Right atrium auricular region (tissue), 2 donors: ENCODE measurements at regions not wholly inside any gene's neighbourhood (a gene's known extent, or its start where the extent isn't known, plus 50 kb on each side); places are given as distances from the start of the nearest gene placed in this dataset.

Experiments used
- DNase-seq: peaks from one replicate; pipeline ENCODE4 v3.0.0-alpha.2; 2019; ENCODE audit warnings: low spot score
- H3K27ac ChIP-seq, 2 donors: fragments of 200-600 bp; sonication (generic); 1 replicate in 1 of 2; 2 replicates in 1 of 2; pipeline ENCODE4 v1.5.1; 2016 to 2019
- H3K27me3 ChIP-seq, 2 donors: fragments of 200-600 bp; sonication (generic); one replicate each; pipeline versions ENCODE4 v1.5.1 to v1.6.0; 2017 to 2019
- H3K36me3 ChIP-seq: fragments of 200-600 bp; sonication (generic); one replicate; pipeline ENCODE4 v1.5.1; 2016
- H3K4me1 ChIP-seq, 2 donors: fragments of 200-600 bp; sonication (generic); one replicate each; pipeline versions ENCODE4 v1.5.1 to v1.6.0; 2017 to 2019
- H3K4me3 ChIP-seq, 2 donors: fragments of 200-600 bp; sonication (generic); 1 replicate in 1 of 2; 2 replicates in 1 of 2; pipeline ENCODE4 v1.5.1; 2017 to 2019; ENCODE audit warnings: mild to moderate bottlenecking in 1 of 2, moderate library complexity in 1 of 2
- H3K9me3 ChIP-seq, 2 donors: fragments of 200-600 bp; sonication (generic); one replicate each; pipeline ENCODE4 v1.5.1; 2019
- CTCF ChIP-seq, 2 donors: fragments of 200-600 bp; sonication (generic); IDR thresholded peaks; one replicate each; pipeline ENCODE4 v1.5.1; 2019; ENCODE audit warnings: antibody characterized with exemption in 2 of 2

GRCh38 chr18:25010623-25011374, 341.2 kb downstream of the ZNF521 start:
- H3K27ac ChIP-seq = no peak overlapping the region
- no peak for DNase-seq
- no peaks in the 10 kb centered on the region for H3K36me3 ChIP-seq
- no peaks in the 10 kb centered on the region for H3K9me3 ChIP-seq
- no peaks in the 10 kb centered on the region for H3K27me3 ChIP-seq
- H3K4me3 ChIP-seq = no peak overlapping the region
- no peak for TF ChIP-seq CTCF (IDR thresholded peaks at IDR 0.05)
- peaks cover 0 to 7% of the 10 kb centered on the region in 2 donors for H3K4me1 ChIP-seq
